Mucosa of gallbladder (tissue), 1 donor: ENCODE measurements at regions not wholly inside any gene's neighbourhood (a gene's known extent, or its start where the extent isn't known, plus 50 kb on each side); places are given as distances from the start of the nearest gene placed in this dataset.

Source experiments
- DNase-seq: peaks from one replicate; pipeline ENCODE4 v3.0.0-alpha.2; 2020; ENCODE audit warnings: low spot score
- donor health status: DM: no; HTN: no; CAD: no.

DNA sequence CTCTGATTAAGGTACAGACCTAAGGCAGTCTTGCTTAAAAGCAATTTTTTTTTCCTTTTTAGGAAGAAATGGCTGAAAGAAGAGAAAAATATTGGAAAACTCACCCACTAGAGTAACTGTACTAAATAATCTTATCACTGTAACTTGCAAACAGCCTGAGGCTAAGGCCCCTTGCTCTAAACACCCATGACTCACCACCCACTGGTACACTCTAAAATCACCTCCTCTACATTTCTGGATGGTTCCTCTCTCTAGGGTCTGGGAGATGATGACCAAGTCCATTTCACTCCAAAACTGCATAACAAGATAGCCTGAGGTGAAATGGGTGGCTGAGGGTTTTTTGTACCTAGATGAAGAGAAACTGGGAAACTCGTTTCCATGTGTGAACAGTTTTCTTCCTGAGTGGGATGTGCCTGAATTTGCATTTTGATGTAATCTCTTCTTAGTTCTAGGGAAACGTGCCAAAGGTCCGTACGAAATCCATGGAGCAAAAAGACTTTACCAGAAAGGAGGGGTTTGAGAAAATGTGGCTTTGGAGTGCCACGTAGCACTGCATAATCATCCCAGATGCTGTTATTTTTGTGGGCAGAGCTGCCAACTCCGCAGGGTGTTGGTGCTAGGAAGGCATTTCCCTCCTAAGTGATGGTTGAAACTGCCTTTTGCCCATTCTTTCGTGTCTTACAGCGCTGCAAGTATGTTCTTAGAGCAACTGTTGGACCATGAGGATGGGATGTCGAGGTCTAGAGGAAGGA is 113.5 kb upstream of the C10orf90 start:
- no peak for DNase-seq

DNA sequence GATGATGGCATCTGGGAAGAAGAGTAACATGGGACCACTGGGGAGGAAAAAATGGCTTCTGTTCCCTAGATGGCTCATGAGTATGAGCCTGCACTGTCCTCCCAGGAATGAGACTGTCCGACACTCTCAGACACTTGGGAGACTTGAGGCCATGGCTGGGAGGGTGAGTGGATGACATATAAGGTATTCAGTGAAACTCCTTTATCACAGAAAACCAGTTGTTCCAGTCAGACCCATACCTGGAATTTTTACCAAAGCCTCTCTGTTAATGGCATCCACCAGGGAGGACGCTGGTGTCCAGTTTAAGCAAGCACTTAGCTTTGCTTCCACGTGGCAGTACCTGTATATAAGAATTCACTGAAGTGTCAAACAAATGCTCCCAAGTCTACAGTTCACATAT is 116.7 kb upstream of the C10orf90 start:
- no peak for DNase-seq

DNA sequence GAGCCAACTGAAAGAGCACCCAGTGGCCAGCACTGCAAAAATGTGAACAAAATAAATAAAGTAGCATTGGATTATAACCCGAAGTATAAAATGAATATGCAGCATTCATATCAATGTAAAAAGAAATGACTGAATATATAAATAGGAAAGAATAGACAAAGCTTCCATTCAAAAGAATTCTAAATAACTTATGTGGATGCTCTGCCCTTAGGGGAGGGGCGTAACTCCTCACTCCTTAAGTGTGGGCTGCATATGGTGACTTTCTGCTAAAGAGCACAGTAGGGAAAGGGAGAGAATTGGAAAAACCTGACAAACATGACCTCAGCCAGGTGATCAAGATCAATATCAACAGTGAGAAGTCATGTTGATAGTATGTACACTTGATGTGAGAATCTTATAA is 109.9 kb upstream of the DOCK1 start:
- DNase-seq: no peak

DNA sequence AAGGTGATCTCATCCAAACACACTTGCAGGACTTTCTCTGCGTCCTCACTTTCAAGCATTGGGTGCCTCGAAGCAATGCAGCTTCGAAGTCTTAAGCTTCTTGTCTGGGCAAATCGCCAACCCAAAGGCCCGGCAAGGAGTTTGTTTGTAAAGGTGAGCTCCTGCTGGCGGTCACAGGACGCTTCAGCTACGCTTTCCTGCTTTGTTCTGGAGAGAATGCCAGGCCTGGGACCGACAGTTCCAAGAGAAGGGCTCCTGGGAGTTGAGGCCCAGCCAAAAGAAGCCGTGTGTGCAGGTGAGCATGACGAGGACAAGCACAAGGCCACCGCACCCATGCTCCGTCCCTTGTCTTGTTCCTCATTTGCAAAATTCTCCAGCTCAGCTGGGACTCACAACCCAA is 106.6 kb upstream of the DOCK1 start:
- no peak for DNase-seq

DNA sequence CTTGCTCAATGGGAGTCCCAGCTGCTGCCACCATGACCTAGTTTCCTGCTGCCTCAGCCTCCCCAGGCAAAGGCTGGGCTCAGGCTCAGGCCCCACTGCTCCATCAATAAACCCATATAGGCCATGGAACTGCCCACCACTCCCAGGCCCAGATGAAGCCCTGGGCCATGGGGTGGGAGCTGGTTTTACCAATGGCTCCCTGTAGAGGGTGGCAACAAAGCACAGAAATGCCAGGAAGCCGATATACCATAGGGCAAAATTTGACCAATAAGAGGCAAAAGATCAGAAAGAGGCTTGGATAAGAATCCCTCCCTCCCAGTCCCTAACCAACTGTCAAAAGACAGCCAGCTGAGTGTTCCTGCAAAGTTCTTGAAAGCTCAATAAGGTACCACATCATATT is 101.8 kb upstream of the DOCK1 start:
- no peak for DNase-seq

DNA sequence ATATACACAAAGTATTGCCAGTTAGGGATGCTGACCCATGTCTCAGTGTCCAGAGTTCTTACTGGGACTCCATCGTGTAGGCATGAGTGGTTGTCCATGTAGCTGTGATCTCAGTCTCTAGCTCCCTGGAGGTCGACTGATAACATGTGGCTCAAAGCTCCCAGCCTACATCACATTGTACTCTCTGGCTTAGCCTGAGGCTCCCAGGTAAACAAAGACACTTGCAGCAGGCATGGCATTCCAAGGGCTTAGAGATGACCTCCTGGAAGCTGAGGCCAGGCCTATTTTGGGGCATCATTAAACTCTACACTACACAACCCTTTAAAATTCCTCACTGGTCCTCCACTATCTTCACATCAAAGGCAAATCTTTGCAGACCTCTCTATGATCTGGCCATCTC is 100.8 kb upstream of the DOCK1 start:
- DNase-seq: no peak

DNA sequence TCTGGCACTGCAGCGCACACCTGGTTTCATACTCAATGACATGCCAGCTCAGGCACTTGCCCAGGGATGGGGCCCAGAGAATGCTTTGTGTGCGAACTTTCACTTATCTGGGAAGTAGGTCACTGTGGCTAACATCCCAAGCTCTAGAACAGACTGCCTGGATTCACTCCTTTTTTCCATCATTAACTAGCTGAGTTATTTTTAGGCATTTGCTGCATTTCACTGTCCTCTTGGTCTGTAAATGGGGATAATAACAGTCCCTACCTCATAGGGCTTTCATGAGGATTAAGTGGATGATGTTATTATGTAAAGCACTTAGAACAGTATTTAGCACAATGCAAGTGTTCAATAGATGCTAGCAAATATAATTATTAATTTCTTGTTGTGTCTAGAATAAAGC is 98.7 kb upstream of the DOCK1 start:
- no peak for DNase-seq

DNA sequence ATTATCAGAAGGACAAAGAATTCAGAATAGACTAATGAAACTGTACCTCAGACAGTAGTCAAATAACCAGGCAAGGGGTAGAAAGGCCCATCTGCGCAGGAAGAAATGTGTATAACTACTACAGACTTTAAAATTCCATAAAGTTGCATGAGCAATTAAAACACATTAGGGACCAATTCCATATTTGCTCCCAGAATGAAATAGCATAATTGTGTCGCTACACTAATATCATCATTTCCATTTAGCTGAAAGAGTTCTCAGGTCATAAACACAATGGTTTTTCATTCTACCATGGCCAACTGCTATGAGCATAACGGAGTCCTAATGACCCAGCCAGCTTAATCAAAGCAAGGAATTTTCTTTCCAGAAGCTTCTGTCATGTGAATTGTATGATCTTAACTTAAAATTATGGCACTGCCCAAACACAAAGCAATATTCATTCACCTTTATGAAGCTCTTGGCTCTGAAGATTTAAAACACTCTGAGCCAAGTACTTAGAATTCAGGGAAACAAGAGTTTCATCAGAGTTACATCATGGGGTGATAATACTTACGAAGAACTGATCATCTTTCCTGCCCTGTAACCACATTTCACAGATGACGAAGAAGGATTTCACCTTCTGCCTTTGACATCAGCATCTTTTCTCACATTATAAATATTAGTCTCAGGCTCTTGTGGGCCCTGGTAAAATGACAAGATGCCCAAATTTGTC is 98.1 kb upstream of the DOCK1 start:
- no peak for DNase-seq

DNA sequence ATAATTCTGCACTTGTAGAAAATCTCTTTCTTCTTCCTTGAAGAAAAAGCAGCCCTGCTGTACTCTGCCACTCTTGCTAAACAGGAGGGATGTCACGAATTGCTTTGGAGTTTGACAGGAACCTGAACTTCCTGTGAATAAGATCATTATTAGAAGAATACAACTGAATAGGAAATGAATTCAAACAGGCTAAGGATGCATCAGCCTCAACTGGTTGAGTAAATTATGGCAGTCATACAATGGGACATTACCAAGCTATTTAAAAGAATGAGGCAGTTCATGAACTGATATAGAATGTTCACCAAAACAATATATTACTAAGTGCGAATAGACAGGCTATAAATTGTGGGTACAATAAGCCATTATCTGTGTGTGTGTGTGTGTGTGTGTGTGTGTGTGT is 97.1 kb upstream of the DOCK1 start:
- DNase-seq: no peak

DNA sequence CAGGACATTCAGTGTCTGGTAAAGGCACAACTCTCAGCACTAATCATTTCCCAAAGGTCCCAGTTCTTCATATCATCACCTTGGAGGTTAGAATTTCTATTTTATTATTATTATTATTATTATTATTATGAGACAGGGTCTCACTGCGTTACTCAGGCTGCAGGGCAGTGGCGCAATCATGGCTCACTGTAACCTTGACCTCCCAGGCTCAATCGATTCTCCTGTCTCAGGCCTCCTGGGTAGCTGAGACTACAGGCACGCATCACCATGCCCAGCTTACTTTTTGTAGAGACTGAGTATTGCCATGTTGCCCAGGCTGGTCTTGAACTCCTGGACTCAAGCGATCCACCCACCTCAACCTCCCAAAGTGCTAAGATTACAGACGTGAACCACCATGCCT is 91.8 kb upstream of the DOCK1 start:
- no peak for DNase-seq

DNA sequence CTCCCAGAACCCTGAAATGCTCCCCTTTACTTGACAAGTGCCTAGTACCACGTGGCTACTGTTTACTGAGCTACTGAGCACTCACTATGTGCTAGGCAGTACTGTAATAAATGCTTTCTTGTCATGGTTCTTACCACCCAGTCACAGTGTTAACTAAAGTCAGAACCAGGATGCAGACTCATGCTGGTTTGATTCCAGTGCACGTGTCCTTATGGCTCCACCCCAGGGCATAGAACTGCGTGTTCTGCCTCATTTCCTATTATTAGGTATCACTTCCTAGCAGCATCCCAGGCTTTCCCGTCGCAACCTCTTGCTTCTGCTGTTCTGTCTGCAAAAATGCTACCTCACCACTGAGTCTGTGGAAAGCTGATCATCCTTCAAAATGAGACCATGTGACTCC is 71.7 kb upstream of the DOCK1 start:
- DNase-seq: no peak

DNA sequence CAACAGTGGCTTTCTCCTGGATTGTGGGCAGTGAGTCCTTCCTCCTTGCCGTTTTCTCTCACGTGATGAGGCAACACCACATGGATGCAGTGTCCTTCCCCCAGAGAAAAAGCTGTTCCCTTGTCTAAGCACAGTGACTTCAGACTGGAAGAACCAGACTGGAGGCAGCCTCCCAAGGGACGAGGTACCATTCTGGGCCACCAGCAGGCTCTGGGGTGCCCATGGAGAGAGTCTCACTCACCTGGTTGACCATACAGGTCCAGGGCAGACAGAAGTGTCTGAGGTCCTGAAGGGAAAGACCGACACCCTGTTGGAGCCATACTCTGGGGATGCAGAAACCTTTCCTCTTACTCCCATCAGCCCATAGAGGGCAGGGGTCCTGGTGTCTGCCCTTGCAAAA is 69.2 kb upstream of the DOCK1 start:
- no peak for DNase-seq

DNA sequence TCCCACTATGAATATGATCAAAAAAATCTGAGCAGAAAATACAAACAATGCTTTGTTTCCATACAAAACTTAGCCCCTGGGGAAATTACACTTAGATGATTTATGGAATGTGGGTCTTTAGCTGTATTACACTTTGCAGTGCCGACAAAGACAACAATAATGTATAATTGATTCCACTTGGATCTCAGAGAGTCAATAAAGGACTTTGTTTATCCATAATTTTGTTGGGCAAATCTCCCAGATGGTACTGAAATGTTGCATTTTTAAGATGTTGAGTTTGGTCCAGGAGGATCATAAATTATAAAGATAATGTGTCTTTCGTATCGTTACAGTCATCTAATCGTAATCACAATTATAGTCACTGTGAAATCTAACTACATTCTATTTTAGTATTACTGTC is 66.9 kb upstream of the DOCK1 start:
- no peak for DNase-seq

DNA sequence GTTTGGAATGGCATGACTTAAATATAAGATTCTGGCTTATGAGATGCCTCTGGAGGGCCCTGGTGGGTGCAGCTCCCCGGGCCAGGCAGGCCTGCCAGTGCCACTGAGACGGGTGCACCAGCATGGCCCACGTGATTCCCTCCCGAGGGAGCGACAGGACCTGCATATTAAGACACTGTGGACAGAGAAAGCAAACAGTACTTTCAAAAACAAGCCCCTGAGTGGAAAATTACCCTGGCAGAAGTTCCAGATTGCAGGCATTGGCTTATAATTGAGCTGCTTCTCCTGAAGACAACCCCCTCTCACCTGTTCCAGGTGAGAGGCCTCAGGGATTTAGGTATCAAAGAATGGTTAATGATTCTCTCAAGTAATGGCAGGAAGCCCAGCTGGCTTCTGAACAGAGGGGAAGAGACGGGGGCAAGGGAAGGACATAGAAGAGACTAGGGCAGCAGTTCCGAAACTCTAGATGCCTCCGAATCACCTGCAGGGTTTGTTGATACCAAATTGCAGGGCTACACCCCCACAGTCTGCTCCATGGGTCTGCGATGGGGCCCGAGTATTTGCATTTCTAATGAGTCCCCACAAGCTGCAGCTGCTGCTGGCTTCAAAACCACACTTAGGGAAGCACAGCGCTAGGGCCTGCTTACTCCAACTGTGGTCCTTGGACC is 66.0 kb upstream of the DOCK1 start:
- peak; percentile 74 for DNase-seq

DNA sequence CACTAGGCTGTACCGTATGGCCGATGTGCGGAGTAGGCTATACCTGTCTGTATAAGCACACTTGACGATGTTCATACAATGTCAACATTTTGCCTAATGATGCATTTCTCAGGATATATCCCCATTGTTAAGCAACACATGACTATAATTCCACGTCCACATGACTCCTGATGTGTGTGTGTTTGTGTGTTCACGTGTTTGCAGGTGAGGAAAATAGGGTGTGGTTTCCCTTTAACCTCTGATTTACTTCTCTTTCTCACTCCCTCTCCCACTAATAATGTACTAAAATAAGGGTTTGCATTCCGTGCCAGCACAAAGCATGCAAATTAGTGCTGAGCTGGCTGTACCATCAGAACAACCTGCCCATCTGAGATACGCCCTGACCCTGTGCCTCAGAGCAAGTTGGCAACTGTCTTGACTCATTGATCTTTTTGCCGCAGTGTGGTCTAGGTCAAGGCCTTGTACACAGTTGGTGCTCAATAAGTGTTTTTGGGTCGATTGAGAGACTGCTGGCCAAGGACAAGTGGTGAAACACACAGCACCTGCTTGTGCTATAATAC is 64.6 kb upstream of the DOCK1 start:
- DNase-seq: peak; percentile 59

DNA sequence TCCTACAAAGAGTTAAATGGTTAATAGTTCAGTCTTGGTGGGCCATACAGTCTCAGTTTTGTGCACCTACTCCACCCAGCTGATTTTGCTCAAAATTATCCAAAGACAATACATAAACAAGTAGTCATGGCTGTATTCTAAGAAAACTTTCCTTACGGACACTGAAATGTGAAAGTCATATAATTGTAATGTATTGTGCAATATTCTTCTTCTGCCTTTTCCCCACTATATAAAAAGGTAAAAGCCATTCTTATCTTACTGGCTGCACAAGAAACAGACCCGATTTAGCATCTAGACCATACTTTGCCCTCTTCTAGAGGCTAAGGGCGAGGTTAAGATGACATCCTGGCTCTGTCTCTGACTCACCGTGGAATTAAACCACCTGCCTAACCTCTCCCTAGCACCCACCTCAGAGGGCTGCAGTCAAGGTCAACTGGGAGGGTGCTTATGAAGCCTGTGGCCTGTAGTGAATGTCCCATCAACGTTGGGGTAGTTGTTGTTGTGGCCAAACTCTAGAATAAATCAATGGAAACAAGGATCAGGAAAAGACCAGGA is 63.8 kb upstream of the DOCK1 start:
- no peak for DNase-seq

DNA sequence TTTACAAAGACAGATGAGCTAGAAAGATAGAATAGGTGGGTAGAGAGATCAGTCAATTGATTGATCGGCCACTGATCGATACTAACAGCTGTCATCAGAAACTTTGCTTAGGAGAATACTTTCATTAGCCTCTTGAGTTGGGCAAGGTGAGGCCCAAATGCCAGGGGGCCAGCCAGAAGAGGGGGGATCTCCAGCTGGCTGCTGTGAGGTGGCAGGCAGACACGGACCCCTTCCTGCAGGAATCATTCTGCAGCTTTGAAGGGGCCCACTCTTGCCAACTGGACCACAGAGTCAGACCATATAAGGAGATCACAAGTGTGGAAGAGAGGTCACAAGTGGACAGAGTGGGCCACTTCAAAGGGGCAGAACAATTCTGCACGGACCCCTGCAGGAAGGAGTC is 62.9 kb upstream of the DOCK1 start:
- no peak for DNase-seq

DNA sequence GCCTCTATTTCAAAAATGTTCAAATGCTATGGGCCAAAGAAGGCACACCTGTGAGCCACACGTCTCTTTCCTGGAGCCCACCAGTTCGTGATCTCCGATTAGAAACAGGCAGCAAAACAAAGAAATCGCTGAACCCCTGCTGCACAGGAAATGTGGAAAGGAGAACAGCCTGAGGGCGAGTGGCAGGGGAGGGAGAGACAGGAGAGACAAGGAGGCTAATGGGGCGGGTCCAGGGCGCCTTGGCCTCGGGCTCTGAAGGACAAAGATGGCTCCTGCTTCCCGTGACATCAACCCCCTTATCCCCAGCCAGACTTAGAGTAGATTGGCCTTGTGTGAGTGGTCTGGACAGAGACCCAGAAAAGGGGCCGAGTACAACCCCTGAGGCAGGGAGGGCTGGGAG is 62.4 kb upstream of the DOCK1 start:
- no peak for DNase-seq

DNA sequence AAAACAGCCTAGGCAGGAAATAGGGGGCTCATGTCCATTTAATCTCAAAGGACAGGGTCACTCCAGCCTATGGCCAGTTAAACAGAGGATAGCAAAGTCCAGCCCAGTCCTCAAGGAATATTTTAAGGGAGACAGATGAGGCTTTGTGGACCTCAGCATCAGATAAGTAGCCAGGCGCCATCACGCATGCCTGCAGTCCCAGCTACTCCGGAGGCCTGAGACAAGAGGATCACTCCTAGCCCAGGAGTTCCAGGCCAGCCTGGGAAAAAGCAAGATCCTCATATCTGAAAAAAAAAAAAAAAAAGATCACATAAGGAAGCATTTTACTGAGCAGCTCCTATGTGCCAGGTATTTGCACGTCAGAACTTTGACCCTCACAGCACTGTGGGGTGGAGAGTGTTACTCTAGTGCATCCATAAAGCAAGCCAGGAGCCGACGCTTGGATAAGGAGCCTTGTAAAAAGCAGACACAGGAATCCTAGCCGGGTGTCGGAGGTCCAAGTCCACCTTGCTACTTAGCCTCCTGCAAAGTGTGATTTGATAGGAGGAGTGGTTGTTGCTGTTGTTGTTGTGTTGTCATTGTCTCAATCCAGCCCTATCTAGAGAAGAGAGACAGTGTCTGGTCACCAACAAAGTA is 61.8 kb upstream of the DOCK1 start:
- DNase-seq: no peak

DNA sequence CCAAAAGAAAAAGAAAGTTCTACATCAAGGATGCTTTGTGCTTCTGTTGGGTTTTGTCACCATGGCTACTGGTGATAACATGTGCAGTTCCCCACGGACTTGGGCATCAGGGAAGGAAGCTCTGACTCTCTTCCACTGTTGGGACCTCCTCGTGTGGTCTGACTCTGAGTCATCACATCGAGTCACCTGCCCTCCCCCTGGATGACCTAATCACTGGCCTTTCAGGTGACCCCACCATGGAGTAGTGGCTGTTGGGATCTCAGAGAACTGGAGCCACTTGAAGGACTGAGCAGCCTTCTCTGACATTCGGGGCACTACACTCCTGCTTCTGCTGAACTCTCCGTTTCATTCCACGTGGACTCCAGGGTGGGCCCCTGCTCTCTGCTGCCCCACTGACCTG is 60.8 kb upstream of the DOCK1 start:
- DNase-seq: no peak

DNA sequence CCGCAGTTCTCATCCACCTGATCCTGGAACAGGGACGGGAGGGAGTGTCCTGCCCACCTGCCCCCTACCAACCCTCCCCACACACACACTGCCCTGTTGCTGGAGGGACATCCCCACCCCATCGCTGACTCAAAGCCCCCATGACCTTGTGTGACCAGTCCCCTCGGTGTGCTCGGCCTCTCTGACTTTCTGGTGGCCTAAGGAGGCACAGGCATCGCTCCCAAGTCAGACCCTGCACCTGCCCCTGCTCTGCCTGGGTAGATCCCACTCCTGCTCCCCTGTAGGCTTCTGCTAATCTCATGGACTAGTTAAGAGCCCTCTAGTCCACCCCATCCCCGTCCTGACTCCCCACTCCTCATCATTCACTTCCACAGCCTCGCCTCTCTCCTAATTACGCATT is 58.8 kb upstream of the DOCK1 start:
- no peak for DNase-seq

DNA sequence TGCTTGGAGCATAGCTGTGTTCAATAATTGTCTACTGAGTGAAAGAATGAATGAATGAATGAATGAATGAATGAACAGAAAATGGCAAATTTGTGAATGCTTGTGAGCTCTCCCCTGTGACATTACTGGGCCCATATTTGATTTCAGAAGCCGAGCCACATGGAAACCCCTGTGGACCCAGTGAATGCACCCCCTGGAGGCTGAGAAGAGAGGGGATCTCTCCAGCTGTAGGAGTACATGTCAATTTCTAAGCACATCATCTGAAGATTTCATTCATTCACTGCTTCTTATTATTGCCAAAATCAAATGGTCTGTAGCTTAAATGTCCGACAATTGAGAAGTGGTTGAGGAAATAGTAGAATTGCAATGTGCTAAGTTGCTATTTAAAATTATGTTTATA is 58.3 kb upstream of the DOCK1 start:
- no peak for DNase-seq
